GM21619 (cell line): ENCODE measurements at regions not wholly inside any gene's neighbourhood (a gene's known extent, or its start where the extent isn't known, plus 50 kb on each side); places are given as distances from the start of the nearest gene placed in this dataset.
A peak's percentile ranks its signal among the peaks of the same experiment; 100 is the strongest.

ENCODE experiments used
- ATAC-seq: cut with Tn5 transposase; IDR thresholded peaks from one replicate; pipeline ENCODE4 v1.9.1; 2021; ENCODE audit not compliant: unreplicated experiment

GRCh38 chr3:34225821-34226366 is 427.5 kb downstream of the PDCD6IP start:
- no peak for ATAC-seq

DNA sequence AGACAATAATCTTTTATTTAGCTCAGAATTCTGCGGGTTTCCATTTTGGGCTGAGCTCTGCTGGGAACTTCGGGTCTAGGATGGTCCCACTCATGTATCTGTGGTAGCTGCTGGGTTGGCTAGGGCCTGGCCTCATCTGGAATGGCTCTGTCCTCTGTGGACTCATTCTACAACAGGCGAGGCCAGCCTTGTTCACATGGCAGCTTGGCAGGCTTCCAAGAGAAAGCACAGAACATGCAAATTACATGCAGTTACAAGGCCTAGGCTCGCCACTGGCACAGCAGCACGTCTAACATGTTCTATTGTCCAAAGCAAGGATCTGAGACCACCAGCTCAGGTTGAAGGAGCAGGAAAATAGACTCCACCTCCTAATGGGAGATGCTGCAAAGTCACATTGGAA is 431.4 kb downstream of the PDCD6IP start:
- no peak for ATAC-seq

DNA sequence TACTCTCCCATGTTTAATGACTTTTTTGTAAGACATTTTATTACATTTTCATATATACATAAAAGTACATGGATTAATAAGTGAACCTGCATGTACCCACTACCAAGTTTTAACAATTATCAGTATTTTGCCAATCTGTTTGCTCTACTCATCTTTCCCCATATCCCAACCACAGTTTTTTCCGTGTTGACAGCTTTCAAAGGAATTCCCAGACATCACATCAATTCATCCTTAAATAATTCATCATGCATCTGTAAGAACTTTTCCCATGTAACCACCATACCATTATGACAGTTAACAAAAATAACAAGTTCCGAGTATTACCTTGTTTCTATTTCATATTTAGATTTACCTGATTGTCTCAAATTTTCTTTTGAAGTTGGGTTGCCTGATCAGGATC is 436.7 kb downstream of the PDCD6IP start:
- ATAC-seq, result no peak

DNA sequence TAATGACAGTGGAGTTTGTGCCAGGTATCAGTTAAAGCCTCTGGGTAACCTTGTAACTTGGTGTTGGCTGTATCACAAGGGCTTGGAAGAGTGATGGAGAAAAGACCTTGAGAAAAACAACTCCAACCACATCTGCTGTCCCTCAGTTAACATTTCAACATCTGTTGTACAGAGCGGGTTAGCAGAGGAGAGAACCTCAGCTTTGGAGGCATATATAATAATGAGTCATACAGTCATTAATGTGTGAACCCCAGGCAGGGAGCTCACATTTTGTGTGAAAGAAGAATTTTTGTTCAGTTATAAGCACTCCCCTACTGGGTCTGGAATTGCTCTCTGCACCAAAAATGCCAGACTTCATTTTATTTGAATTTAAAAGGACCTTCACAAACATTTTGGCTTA is 439.5 kb downstream of the PDCD6IP start:
- ATAC-seq, result no peak

DNA sequence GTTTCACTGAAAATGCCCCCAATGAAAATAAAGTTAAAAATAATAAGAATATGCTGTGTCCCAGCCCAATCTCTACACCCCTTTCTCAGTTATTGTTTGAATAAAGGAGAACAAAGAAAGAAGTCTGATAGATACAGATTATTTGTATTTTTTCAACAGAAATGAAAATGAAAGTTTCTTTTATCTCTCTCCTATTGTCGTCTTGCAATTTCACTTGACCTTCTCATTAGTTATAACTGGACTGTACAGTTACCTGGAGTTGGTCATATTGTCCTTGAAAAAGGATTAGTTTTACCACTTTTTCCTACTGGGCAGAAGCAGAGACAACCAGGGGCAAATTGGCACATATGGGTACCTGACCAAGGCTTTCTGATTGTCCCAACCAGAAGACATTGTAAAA is 440.0 kb downstream of the PDCD6IP start:
- ATAC-seq, result no peak

DNA sequence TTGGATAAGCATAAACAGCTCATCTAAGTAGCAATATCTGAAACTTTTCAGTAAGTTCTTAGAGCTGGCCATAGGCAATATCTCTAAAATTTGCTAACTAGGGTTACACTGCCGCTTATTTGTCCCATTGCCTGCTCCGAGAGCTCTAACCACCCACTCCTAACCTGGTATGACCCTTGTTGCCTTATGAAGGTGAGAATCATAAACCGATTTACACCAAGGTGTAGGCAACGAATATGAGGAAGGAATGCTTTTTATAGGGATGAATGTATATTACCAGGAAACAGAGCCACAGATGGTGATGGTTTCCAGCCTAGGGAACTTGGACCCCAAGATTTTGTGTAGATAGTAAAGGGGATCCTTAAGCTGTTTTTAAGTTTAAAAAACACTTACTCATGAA is 440.9 kb downstream of the PDCD6IP start:
- ATAC-seq, result no peak

GRCh38 chr3:34239875-34240274 is 441.4 kb downstream of the PDCD6IP start:
- no peak for ATAC-seq

- ATAC-seq, result no peak
These were observed 449.0 kb downstream of the PDCD6IP start for GRCh38 chr3:34247401-34247800.

GRCh38 chr3:34248352-34248751 is 449.9 kb downstream of the PDCD6IP start:
- ATAC-seq, result peak; percentile 97

DNA sequence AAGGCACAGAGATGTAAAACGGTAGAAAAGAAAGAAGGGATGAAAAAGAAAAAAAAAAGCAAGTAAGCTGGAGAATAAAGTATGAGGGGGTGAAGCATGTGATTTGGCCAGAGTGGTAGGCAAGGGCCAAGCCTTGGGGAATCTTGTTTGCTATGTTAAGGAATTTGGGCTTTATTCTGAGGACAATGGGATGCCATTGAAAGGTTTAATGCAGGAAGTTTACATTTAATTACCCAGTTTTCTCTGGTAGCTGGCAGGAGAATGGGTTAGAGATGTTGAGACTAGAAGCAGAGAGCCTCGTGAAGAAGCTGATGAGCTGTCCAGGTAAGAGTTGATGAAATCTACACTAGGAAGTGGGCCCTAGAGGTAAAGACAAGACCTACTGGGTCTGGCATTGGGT is 455.9 kb downstream of the PDCD6IP start:
- ATAC-seq, result no peak

GRCh38 chr3:34256021-34256420 is 457.6 kb downstream of the PDCD6IP start:
- no peak for ATAC-seq

GRCh38 chr3:34256791-34257190 is 458.4 kb downstream of the PDCD6IP start:
- ATAC-seq, result no peak

DNA sequence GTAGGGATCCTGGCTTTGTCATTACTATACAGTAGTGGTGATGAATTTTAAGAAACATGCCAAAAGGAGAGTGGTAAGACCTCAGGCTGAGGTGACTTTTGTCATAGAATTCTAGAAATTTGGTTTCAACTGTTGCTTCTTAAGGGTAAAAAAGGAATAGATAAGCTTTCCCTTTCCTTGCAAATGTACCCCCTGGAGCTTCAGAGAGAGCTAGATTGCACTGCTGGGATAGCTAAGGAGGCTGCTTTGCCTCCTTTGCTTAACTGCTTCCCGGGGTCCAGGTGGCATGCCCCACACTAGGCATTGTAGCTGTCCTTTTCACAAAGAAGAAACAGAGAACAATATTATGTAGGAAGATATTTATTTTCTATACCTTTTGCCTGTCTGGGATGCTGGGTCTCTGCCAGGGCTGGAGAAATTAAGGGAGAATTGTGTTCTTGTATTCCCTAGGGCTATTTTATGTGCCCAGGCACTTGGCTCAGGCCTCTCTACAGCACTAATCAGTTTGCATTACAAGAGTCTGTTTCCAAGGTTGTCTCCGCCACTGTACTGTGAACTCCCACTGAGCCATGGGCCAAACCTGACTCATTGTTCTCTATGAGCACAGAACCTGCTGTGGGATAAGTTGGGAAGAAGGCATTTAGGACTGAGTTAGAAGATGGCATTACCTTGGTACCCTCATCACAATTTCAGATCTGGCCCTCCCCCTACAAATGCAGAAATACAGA is 460.0 kb downstream of the PDCD6IP start:
- ATAC-seq, result no peak

- ATAC-seq, result no peak
These were observed 462.0 kb downstream of the PDCD6IP start for GRCh38 chr3:34260271-34261000.

DNA sequence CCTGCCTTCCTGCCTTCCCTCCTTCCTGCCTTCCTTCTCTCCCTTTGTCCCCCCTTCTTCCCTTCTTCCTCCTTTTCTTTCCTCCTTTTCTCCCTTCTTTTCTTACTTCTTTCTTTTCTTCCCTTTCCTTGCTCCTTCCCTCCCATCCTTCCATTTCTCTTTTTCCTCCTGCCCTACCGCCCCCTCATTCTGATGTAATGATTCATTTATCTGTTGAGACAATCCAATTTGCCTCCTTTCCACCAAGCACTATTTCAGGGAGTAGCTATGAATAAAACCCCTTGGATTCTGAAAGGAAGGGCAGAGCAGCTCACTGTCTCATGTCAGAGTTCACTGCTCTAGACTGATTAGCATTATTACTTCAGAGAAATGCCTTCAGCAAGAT is 462.6 kb downstream of the PDCD6IP start:
- no peak for ATAC-seq

DNA sequence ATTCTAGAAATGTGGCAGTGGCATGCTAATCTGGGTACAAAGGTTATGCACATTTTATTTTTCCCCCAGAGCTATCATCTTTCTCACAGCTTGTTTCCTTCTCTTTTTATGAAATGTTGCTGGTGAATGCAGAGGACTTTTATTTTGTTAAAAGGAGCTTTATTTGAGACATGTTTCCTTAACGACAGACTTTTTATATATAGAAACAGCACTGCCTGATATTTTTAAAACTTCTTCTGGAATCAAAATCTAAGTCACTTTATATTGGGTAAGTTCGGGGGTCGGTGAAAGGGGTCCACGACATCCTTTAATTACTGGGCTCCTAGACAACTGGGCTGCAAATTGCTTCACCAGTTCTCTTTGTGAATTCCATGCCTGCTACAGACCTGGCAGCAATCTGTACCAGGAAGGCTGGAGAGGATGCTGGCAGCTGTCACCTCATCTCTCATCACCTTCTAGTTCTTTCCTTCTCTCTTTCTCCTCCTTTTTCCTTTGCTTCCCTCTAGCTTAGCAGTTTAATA is 464.7 kb downstream of the PDCD6IP start:
- no peak for ATAC-seq

GRCh38 chr3:34264337-34265041 is 466.1 kb downstream of the PDCD6IP start:
- no peak for ATAC-seq

- no peak for ATAC-seq
These were observed 468.7 kb downstream of the PDCD6IP start for GRCh38 chr3:34267088-34267487.

DNA sequence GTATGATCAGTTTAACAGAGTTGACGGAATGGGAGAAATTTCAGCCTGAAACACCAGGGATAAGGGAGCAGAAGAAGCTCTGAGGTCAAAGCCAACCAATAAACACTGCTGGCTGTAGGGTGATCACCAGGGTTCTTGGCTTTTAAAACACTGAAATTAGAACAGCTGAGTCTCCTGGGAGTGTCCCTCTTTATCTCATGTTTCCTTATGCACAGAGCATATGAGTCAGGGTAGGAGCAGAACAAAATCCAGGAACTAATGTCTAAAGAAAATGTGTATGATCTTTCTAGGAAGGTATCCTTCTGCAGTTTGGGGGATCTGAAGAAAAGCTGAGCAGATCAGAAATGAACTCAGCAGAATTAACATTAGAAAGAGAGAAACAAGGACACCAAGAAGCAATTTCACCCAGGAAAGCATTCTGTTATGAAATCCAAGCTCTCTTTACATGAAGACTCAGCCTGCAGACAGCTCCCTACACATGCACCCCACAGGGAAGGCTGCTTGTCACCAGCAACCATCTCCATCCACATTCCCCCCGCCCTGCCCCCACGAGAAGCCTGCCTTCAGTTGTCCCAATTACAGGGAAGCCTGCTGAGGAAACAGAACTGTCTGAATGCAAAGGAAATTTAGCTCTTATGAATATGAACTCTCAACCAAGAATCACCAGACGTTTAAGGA is 469.7 kb downstream of the PDCD6IP start:
- no peak for ATAC-seq

DNA sequence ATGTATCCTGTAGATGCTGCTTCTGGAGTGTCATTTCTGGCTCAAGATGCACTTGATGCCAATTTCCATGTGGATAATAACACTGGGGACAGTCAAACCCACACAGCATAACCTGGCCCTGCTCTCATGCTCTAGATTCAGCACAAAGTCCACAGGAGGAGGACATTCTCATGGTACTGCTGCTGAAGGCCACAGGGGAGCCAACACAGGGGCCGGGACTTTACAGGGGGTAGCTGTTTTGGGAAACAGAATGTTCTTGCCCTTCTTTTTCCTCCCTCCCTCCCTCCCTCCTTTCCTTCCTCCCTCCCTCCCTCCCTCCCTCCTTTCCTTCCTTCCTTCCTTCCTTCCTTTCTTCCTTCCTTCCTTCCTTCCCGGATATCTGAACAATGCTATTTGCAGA is 477.4 kb downstream of the PDCD6IP start:
- ATAC-seq, result no peak

GRCh38 chr3:34276342-34276741 is 477.9 kb downstream of the PDCD6IP start:
- ATAC-seq, result no peak
